Activated T-cell treated with anti-CD3 and anti-CD28 coated beads for 24 hours (primary cell): ENCODE measurements at regions not wholly inside any gene's neighbourhood (a gene's known extent, or its start where the extent isn't known, plus 50 kb on each side); places are given as distances from the start of the nearest gene placed in this dataset.

Experiments
- DNase-seq: peaks from one replicate; pipeline ENCODE4 v3.0.0-alpha.2; 2020; ENCODE audit warnings: low read depth

DNA sequence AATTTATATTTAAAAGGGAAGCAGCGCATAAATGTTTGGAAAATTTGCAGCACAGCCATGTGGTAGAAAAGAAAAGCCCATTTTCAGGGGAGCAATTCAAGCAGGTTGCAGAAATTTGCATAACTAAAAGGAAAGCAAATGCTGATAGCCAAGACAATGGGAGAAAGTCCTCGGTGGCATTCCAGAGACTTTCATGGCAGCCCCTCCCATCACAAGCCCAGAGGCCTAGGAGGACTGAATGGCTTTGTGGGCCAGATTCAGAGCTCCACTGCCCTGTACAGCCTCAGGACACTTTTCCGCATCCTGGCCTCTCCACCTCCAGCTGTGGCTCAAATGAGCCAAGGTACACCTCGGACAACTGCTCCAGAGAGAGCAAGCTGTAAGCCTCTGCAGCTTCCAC, 462.9 kb downstream of the CDK5RAP2 start:
- DNase-seq: no peak

DNA sequence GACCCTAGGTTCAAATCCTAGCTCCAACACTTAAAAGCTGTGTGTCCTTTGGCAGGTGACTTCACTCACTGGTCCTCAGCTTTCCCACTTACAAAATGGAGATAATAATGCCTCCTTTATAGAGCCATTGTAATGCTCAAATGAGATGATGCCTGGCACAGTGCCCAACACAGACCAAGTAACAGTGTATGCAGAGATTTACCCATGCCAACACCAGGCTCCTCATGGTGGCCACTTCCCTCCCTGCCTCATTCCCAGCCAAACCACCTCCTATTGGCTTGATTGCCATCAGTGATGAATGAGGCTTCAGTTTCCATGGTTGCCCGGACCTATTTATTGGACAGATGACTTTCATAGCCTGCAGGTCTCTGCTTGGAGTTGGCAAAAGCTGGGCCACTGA, 469.4 kb downstream of the CDK5RAP2 start:
- no peak for DNase-seq

- DNase-seq: no peak
These were observed 470.7 kb downstream of the CDK5RAP2 start for GRCh38 chr9:120109242-120109641.

DNA sequence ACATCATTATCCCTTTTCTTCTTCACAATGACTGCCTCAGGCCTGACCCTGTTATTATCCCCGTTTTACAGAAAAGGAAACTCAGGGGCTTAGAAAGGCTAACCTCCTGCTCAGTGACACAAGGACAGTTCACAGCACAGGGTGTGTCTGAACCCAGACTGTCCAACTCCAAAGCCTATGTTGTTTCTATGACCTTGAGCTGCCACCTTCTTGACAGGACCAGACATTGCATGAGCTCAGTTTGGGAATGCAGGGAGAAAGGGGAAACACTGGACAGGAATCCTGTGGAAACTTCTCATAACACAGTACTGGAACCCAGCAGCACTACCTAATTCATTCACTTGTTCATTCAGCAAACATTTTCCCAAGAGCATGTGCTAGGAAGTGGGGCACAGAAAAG, 472.8 kb downstream of the CDK5RAP2 start:
- DNase-seq: no peak

GRCh38 chr9:120104771-120105170, 475.2 kb downstream of the CDK5RAP2 start:
- no peak for DNase-seq

- DNase-seq: no peak
These were observed 479.4 kb downstream of the CDK5RAP2 start for GRCh38 chr9:120100595-120100994.

- DNase-seq: no peak
These were observed 480.9 kb downstream of the CDK5RAP2 start for GRCh38 chr9:120099065-120099464.

DNA sequence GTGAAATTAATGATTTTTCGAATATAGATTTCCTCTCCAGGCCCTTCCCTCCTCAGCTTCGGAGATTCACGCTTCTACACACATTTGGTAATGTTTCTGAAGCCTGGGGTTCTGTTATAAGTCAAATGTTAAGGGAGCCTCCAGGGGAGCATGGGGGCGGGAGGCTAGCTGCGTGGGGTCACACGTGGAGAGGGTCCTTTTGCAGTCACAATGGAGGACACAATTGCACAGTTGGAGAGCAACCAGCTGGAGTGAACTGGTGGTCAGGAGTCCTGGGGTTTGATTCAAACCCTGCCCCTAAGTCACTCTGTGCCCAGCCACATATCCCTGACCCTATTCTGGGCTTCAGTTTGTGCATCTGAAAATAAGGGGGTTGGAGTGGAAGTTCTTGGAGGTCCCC, 481.4 kb downstream of the CDK5RAP2 start:
- no peak for DNase-seq

- no peak for DNase-seq
These were observed 488.8 kb downstream of the CDK5RAP2 start for GRCh38 chr9:120091206-120091605.

DNA sequence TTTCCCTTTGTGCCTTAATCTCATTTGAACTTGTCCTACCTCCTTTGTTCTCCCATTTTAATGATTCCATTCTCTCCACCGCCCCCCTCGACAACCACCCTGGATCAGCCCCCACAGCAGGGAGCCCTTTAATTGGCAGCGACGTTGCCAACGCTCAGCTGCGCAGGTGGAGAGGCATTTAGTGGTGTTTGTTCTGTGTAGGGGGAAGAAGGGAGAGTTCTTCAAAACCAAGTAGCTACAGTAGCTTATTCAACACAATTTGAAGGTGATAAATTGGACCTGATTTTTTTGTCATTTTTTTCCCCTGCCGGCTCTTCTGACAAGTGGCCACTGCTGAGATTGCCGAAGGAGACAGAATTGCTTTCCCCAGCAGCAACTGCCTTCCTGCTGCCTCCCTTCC, 499.1 kb downstream of the CDK5RAP2 start:
- DNase-seq: no peak

- no peak for DNase-seq
These were observed 501.9 kb downstream of the CDK5RAP2 start for GRCh38 chr9:120078112-120078511.

- DNase-seq: no peak
These were observed 508.2 kb downstream of the CDK5RAP2 start for GRCh38 chr9:120071760-120072159.

DNA sequence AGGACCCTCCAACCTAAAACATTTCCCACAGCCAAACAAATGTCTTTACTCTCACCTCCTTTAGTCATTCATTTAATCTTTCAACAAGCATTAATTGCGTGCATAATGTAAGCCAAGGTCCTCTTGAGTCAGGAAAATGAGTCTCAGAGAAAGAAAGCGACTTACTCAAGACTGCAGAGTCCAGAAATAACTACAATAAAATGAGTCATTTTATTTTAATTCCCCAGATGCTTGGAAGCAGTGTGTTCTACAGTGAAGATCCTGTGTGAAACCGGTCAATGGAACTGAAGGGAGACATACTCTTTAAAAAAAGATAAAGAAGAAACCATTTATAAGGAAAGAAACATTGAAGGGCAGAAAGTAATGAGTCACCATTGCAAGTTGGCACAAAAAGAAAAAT, 513.7 kb downstream of the CDK5RAP2 start:
- DNase-seq: no peak

- no peak for DNase-seq
These were observed 514.8 kb downstream of the CDK5RAP2 start for GRCh38 chr9:120065151-120065550.

DNA sequence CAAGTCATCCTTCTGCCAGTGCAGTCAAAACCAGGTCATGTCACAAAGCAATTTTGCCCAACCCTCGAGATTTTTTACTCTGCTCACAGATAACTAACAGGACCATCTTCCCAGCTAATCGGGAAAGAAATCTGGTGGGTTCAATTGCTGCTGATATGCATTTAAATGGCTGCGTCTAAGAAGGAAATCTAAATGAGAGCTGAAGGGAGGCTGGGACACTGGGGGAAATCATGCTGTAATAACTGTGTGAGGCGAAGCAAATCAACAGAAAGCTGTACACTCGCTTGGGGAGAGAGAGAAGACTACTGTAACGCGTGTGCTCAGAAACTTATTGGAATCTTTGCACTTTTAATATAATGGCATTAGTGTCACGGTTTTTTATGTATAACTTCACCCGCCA, 535.0 kb downstream of the CDK5RAP2 start:
- DNase-seq: no peak

DNA sequence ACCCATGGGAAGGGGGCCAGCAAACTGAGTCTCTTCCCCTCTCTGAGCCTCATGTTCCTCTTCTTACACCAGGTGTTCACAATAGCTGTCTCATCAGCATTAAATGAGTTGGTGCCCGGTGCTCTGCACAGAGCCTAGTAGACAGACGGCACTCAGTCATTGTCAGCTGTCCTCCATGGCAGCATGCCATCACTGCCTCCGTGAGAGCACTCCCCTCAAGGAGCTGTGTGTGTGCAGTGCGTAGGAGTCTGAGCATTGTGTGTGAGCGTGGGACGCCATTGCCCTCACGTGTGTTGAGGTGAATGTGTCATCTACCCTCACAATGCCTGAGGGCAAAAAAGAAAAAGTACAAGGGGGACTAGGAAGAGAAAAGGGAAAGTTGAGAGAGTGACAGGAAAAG, 536.5 kb downstream of the CDK5RAP2 start:
- no peak for DNase-seq

- DNase-seq: no peak
These were observed 539.1 kb downstream of the CDK5RAP2 start for GRCh38 chr9:120040896-120041295.

DNA sequence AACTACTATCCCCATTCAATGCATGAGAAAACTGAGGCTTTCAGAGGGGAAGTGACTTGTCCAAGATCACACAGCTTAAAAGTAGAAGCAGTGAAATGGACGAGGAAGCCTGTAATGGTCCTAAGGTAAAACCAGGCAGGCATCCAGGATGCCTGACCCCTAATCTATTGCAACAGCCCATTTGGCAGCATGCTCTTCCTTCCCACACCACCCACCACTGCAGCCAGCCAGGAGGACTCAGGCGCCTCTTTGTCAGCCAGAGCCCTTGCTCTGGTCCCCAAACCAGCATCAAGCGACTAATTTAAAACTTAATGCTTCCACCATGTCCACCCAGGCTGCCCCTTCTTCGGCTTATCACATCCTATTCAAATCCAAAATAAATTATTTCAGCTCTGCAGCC, 541.6 kb downstream of the CDK5RAP2 start:
- no peak for DNase-seq

DNA sequence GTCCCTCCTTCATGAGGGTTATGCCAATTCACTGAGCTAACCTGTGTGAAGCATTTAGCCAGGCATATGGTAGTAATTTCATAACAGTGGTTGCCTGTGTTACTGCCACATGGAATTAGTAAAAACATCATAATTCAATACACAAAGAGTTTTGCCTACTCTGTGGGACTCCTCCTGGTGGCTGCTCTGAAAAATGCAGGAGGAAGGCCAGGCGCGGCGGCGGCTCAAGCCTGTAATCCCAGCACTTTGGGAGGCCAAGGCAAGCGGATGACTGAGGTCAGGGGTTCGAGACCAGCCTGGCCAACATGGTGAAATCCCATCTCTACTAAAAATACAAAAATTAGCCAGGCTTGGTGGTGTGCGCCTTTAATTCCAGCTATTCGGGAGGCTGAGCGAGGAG, 547.3 kb downstream of the CDK5RAP2 start:
- DNase-seq: no peak

- no peak for DNase-seq
These were observed 549.1 kb downstream of the CDK5RAP2 start for GRCh38 chr9:120030847-120031246.

GRCh38 chr9:120018550-120018949, 561.4 kb downstream of the CDK5RAP2 start:
- DNase-seq: no peak

- no peak for DNase-seq
These were observed 561.9 kb downstream of the CDK5RAP2 start for GRCh38 chr9:120018037-120018436.

GRCh38 chr9:120016231-120016630, 563.7 kb downstream of the CDK5RAP2 start:
- DNase-seq: no peak

GRCh38 chr9:120014796-120015195, 565.2 kb downstream of the CDK5RAP2 start:
- no peak for DNase-seq

DNA sequence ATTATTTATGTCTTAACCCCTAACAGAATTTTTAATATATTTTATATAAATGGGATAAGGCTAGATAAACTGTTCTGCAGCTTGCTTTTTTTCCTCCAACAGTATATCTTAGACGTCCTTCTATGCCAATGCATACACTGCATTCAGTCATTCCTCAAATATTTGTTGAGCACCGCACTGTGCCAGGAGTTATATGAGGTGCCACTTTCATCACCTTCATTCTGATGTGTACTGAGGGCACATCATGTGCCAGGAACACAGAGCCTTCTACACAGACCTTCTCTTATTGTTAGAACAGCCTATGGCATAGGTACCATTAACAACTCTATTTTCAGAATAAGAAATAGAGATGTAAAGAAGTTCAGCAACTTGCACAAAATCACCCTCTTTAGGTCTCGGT, 570.1 kb downstream of the CDK5RAP2 start:
- DNase-seq: no peak
